ENCODE measurements at regions not wholly inside any gene's neighbourhood (a gene's known extent, or its start where the extent isn't known, plus 50 kb on each side); places are given as distances from the start of the nearest gene placed in this dataset.
A peak's percentile ranks its signal among the peaks of the same experiment; 100 is the strongest.

DNA sequence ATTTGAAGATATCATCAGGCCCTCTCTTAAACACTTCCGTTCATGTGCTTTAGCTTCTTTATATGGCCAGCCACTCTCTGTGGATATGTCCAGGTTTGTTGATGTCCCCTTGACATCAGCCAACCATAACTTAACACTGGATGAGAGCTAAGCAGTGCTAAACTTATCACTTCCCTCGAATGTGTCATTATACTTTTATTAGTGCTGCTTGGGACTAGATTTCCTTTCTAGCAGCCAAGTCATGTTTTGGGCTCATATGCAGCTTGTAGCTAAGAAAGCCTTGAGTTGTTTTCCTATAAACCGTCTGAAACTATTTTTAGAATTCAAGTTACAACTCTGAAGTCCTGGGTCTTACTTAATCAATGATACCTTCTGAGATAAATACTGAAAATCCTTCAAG is 144.8 kb upstream of the TNP1 start:
- Histone ChIP-seq H3K4me2 (ENCODE audit: low read length) (no peak overlapping the region), H3K4me1 (ENCODE audit: control insufficient read depth, low read depth, low read length) (no peaks in the 10 kb centered on the region), H4K8ac (ENCODE audit: low read depth, low read length) (no peak overlapping the region), H3K9ac (ENCODE audit: low read length) (no peak overlapping the region), H3K27me3 (ENCODE audit: insufficient read depth, low read length, poor library complexity) (no peaks in the 10 kb centered on the region), H3K56ac (ENCODE audit: low read length) (no peak overlapping the region), H3K18ac (ENCODE audit: low read length) (no peak overlapping the region), H2AK5ac (ENCODE audit: low read length) (no peak overlapping the region), H3K79me1 (ENCODE audit: low read length) (no peaks in the 10 kb centered on the region), H2BK15ac (replicated peaks; ENCODE audit: low read depth) (no peak overlapping the region), H3K23ac (ENCODE audit: low read length) (no peak overlapping the region), H2BK120ac (ENCODE audit: low read depth, low read length) (no peak overlapping the region), H2BK5ac (ENCODE audit: low read length) (no peak overlapping the region), H3K36me3 (ENCODE audit: control insufficient read depth, insufficient read depth, low read length) (no peaks in the 10 kb centered on the region), H3K4me3 (ENCODE audit: low read length) (no peak overlapping the region), H3K4ac (ENCODE audit: low read depth, low read length) (no peak overlapping the region), H3K79me2 (ENCODE audit: control insufficient read depth, insufficient read depth, low read length) (no peaks in the 10 kb centered on the region), H4K5ac (ENCODE audit: low read length) (no peak overlapping the region), H3K27ac (ENCODE audit: low read depth, low read length) (no peak overlapping the region)
- WGBS (ENCODE audit: extremely low coverage, insufficient coverage, low lambda C conversion rate), result no CpG with 5 or more reads among the region's 3 CpGs
- DNase-seq, result no peak

DNA sequence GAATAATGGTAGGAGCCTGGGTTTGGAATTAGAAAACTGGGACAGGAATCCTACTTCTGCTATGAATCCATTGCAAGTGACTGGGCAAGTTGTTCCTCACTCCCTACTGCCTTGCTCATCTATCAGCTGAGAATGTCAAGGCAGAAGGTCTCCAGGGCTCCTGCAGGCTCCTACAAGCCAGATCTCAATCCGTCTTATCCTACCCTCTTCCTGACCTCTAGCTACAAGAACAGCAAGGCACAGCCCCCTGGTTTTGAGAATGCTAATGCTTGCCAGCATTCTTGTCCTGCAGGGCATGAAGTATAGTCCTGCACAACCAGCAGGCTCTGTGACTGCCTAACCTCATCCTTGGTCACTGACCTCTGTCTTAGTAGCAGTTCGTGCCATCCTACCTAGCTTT is 141.9 kb upstream of the TNP1 start:
- H3K4me2 ChIP-seq (ENCODE audit: low read length), result no peak overlapping the region

DNA sequence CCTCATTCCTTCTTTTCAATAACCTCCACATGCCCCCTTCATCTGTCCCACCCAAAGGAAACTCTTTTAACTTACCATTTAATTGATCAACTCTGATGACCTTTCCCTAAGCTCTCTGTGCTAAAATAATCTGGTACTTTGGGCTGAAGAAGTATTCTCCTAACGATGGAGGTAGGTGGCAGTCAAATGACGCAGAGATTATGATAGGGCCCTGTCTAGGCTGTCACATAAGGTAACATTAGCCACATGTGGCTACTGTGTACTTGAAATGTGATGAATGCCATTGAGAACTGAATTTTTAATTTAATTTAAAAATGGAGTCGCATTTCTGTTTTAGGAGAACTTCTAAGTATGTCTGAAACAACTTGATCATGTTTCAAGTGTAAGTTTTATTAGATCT is 140.5 kb upstream of the TNP1 start:
- H3K27ac ChIP-seq (ENCODE audit: low read depth, low read length), result no peak overlapping the region
- no peaks in the 10 kb centered on the region for H3K27me3 ChIP-seq (ENCODE audit: insufficient read depth, low read length, poor library complexity)
- H3K4ac ChIP-seq (ENCODE audit: low read depth, low read length), result no peak overlapping the region
- H3K79me2 ChIP-seq (ENCODE audit: control insufficient read depth, insufficient read depth, low read length), result no peaks in the 10 kb centered on the region
- peaks cover 3% of the 10 kb centered on the region for H3K4me1 ChIP-seq (ENCODE audit: control insufficient read depth, low read depth, low read length)
- H3K23ac ChIP-seq (ENCODE audit: low read length), result no peak overlapping the region
- no peak overlapping the region for H3K18ac ChIP-seq (ENCODE audit: low read length)
- H3K9ac ChIP-seq (ENCODE audit: low read length), result no peak overlapping the region
- H4K8ac ChIP-seq (ENCODE audit: low read depth, low read length), result no peak overlapping the region
- H4K5ac ChIP-seq (ENCODE audit: low read length), result no peak overlapping the region
- no peak overlapping the region for H2AK5ac ChIP-seq (ENCODE audit: low read length)
- no peak for DNase-seq
- no peak overlapping the region for H2BK15ac ChIP-seq (replicated peaks; ENCODE audit: low read depth)
- no CpG with 5 or more reads among the region's 3 CpGs for WGBS (ENCODE audit: extremely low coverage, insufficient coverage, low lambda C conversion rate)
- no peak overlapping the region for H3K4me2 ChIP-seq (ENCODE audit: low read length)
- no peaks in the 10 kb centered on the region for H3K79me1 ChIP-seq (ENCODE audit: low read length)
- no peak overlapping the region for H3K4me3 ChIP-seq (ENCODE audit: low read length)
- H3K36me3 ChIP-seq (ENCODE audit: control insufficient read depth, insufficient read depth, low read length), result no peaks in the 10 kb centered on the region
- H2BK5ac ChIP-seq (ENCODE audit: low read length), result no peak overlapping the region
- H3K56ac ChIP-seq (ENCODE audit: low read length), result no peak overlapping the region
- H2BK120ac ChIP-seq (ENCODE audit: low read depth, low read length), result no peak overlapping the region

More for the DNA sequence above, 141.9 kb upstream of the TNP1 start:
- no CpG with 5 or more reads among the region's 2 CpGs for WGBS (ENCODE audit: extremely low coverage, insufficient coverage, low lambda C conversion rate)
- no peaks in the 10 kb centered on the region for H3K79me1 ChIP-seq (ENCODE audit: low read length)
- no peaks in the 10 kb centered on the region for H3K27me3 ChIP-seq (ENCODE audit: insufficient read depth, low read length, poor library complexity)
- peaks cover 2% of the 10 kb centered on the region for H3K4me1 ChIP-seq (ENCODE audit: control insufficient read depth, low read depth, low read length)
- no peak for DNase-seq
- H3K4me3 ChIP-seq (ENCODE audit: low read length), result no peak overlapping the region
- H3K4ac ChIP-seq (ENCODE audit: low read depth, low read length), result no peak overlapping the region
- H3K56ac ChIP-seq (ENCODE audit: low read length), result no peak overlapping the region
- no peak overlapping the region for H3K18ac ChIP-seq (ENCODE audit: low read length)
- H3K27ac ChIP-seq (ENCODE audit: low read depth, low read length), result no peak overlapping the region
- H2BK15ac ChIP-seq (replicated peaks; ENCODE audit: low read depth), result no peak overlapping the region
- no peak overlapping the region for H2BK120ac ChIP-seq (ENCODE audit: low read depth, low read length)
- no peak overlapping the region for H3K23ac ChIP-seq (ENCODE audit: low read length)
- H3K36me3 ChIP-seq (ENCODE audit: control insufficient read depth, insufficient read depth, low read length), result no peaks in the 10 kb centered on the region
- H4K8ac ChIP-seq (ENCODE audit: low read depth, low read length), result no peak overlapping the region
- no peak overlapping the region for H2BK5ac ChIP-seq (ENCODE audit: low read length)
- no peak overlapping the region for H3K9ac ChIP-seq (ENCODE audit: low read length)
- no peak overlapping the region for H2AK5ac ChIP-seq (ENCODE audit: low read length)
- H4K5ac ChIP-seq (ENCODE audit: low read length), result no peak overlapping the region
- no peaks in the 10 kb centered on the region for H3K79me2 ChIP-seq (ENCODE audit: control insufficient read depth, insufficient read depth, low read length)

DNA sequence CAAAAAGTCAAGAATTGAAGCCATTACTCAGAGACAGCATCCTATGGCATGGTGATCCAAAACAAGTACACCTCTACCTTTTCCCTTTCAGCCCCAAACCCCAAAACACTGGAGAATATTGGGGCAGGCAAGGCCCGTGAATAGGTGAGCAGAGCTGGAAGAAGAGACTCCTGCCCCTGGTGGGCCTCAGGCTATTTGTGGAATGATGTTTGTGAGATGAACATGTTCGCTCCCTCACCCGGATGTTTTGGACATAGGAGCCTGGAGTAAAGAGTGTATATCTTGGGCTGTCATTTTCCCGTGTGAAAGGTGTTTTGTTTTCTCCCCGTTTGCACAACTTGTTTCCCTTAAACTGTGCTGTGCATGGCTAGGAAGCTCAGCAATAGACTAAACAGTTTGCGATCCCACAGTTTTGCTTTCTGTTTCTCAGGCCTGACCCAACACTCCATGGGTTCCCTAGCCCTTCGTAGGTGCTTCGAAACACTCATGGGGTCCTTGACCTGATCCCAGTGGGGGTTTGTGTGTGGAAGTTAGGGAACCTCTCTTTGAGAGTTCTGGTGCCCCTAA is 136.5 kb upstream of the TNP1 start:
- Histone ChIP-seq H3K18ac (ENCODE audit: low read length) (no peak overlapping the region), H3K79me1 (ENCODE audit: low read length) (no peaks in the 10 kb centered on the region), H3K4ac (ENCODE audit: low read depth, low read length) (no peak overlapping the region), H4K8ac (ENCODE audit: low read depth, low read length) (no peak overlapping the region), H3K36me3 (ENCODE audit: control insufficient read depth, insufficient read depth, low read length) (no peaks in the 10 kb centered on the region), H3K79me2 (ENCODE audit: control insufficient read depth, insufficient read depth, low read length) (no peaks in the 10 kb centered on the region), H3K23ac (ENCODE audit: low read length) (no peak overlapping the region), H2BK120ac (ENCODE audit: low read depth, low read length) (no peak overlapping the region), H2BK15ac (replicated peaks; ENCODE audit: low read depth) (no peak overlapping the region), H3K27ac (ENCODE audit: low read depth, low read length) (no peak overlapping the region), H3K56ac (ENCODE audit: low read length) (no peak overlapping the region), H3K4me3 (ENCODE audit: low read length) (no peak overlapping the region), H3K27me3 (ENCODE audit: insufficient read depth, low read length, poor library complexity) (no peaks in the 10 kb centered on the region), H2BK5ac (ENCODE audit: low read length) (no peak overlapping the region), H3K4me1 (ENCODE audit: control insufficient read depth, low read depth, low read length) (peaks cover 3% of the 10 kb centered on the region), H3K9ac (ENCODE audit: low read length) (no peak overlapping the region), H4K5ac (ENCODE audit: low read length) (no peak overlapping the region), H2AK5ac (ENCODE audit: low read length) (no peak overlapping the region), H3K4me2 (ENCODE audit: low read length) (no peak overlapping the region)
- no CpG with 5 or more reads among the region's 8 CpGs for WGBS (ENCODE audit: extremely low coverage, insufficient coverage, low lambda C conversion rate)
- no peak for DNase-seq

DNA sequence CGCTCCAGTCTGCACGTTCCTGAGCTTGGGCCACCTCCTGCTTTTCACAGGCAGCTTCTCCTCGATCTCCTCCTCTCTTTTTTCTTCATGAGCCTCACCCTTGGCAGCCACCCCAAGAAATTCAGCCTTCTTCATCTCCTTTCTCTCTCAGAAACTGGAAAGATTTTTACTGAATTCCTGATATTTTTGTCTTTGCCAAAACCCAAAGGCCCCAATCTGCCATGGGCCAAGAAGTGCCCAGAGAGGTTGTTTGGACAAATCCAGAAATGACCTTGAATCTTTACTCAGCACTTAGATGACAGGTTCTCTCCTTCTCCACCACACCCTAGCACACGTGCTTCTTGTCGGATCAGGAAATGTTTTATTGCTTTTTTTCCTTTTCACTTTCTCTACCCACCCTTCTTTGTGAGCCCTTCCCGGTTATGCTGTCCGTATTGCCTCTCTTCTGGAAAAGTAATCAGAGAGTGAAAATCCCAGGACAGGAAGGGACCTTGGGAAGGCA is 134.5 kb upstream of the TNP1 start:
- Histone ChIP-seq H3K4ac (ENCODE audit: low read depth, low read length) (no peak overlapping the region), H4K8ac (ENCODE audit: low read depth, low read length) (no peak overlapping the region), H3K4me2 (ENCODE audit: low read length) (no peak overlapping the region), H3K79me1 (ENCODE audit: low read length) (no peaks in the 10 kb centered on the region), H3K27me3 (ENCODE audit: insufficient read depth, low read length, poor library complexity) (no peaks in the 10 kb centered on the region), H3K18ac (ENCODE audit: low read length) (no peak overlapping the region), H4K5ac (ENCODE audit: low read length) (no peak overlapping the region), H3K23ac (ENCODE audit: low read length) (no peak overlapping the region), H2BK120ac (ENCODE audit: low read depth, low read length) (no peak overlapping the region), H3K27ac (ENCODE audit: low read depth, low read length) (no peak overlapping the region), H3K4me1 (ENCODE audit: control insufficient read depth, low read depth, low read length) (peaks cover 3% of the 10 kb centered on the region), H2AK5ac (ENCODE audit: low read length) (no peak overlapping the region), H3K36me3 (ENCODE audit: control insufficient read depth, insufficient read depth, low read length) (no peaks in the 10 kb centered on the region), H3K79me2 (ENCODE audit: control insufficient read depth, insufficient read depth, low read length) (no peaks in the 10 kb centered on the region), H3K9ac (ENCODE audit: low read length) (no peak overlapping the region), H3K4me3 (ENCODE audit: low read length) (no peak overlapping the region), H2BK15ac (replicated peaks; ENCODE audit: low read depth) (no peak overlapping the region), H2BK5ac (ENCODE audit: low read length) (no peak overlapping the region), H3K56ac (ENCODE audit: low read length) (no peak overlapping the region)
- no CpG with 5 or more reads among the region's 7 CpGs for WGBS (ENCODE audit: extremely low coverage, insufficient coverage, low lambda C conversion rate)
- no peak for DNase-seq

DNA sequence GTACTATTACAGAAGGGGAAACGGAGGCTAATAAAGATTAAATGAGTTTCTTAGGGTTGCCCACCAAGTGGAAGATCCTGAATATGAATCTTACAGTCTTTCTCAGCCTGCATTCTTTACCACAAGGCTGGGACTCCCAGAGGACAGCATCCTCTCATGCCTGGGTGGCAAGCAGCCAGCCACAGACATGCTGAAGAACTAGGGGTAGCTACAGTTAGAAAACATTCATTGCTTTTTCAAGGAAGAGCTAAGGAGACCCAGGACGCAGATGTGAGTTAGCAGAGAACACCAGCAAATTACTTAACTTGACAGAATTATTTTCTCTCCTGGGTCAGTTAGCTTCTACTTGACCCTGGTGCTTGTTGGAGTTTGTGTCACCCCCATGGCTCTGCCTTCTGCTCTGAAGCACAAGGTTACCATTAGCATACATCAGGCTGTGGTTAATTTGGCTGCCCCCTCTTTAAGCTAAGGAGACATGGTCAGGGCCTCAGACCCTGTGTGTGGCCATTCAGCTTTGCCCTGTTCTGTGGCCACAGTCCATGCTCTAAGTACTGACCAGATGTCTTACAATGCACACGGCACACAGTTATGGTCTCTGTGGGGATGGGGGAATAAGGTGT is 132.3 kb upstream of the TNP1 start:
- Histone ChIP-seq H3K27me3 (ENCODE audit: insufficient read depth, low read length, poor library complexity) (no peaks in the 10 kb centered on the region), H3K4ac (ENCODE audit: low read depth, low read length) (no peak overlapping the region), H3K9ac (ENCODE audit: low read length) (no peak overlapping the region), H3K23ac (ENCODE audit: low read length) (peak overlapping the region; percentile 68), H3K27ac (ENCODE audit: low read depth, low read length) (no peak overlapping the region), H3K79me1 (ENCODE audit: low read length) (no peaks in the 10 kb centered on the region), H4K5ac (ENCODE audit: low read length) (no peak overlapping the region), H3K4me1 (ENCODE audit: control insufficient read depth, low read depth, low read length) (peaks cover 3% of the 10 kb centered on the region), H2BK15ac (replicated peaks; ENCODE audit: low read depth) (no peak overlapping the region), H3K36me3 (ENCODE audit: control insufficient read depth, insufficient read depth, low read length) (no peaks in the 10 kb centered on the region), H3K4me2 (ENCODE audit: low read length) (no peak overlapping the region), H2BK120ac (ENCODE audit: low read depth, low read length) (no peak overlapping the region), H3K4me3 (ENCODE audit: low read length) (no peak overlapping the region), H3K18ac (ENCODE audit: low read length) (no peak overlapping the region), H3K56ac (ENCODE audit: low read length) (no peak overlapping the region), H4K8ac (ENCODE audit: low read depth, low read length) (no peak overlapping the region), H3K79me2 (ENCODE audit: control insufficient read depth, insufficient read depth, low read length) (no peaks in the 10 kb centered on the region), H2AK5ac (ENCODE audit: low read length) (no peak overlapping the region), H2BK5ac (ENCODE audit: low read length) (no peak overlapping the region)
- no CpG with 5 or more reads among the region's 3 CpGs for WGBS (ENCODE audit: extremely low coverage, insufficient coverage, low lambda C conversion rate)
- DNase-seq, result no peak
